Subcutaneous abdominal adipose tissue (tissue), 5 donors: ENCODE measurements at regions not wholly inside any gene's neighbourhood (a gene's known extent, or its start where the extent isn't known, plus 50 kb on each side); places are given as distances from the start of the nearest gene placed in this dataset.
"Not testable (repeated sequence)": the region's sequence is repeated elsewhere in the genome, so short reads cannot be mapped to it uniquely, and the experiment has no call there.

Source experiments
- H3K27ac ChIP-seq: one replicate; pipeline ENCODE4 v1.7.0; 2013; ENCODE audit warnings: low read depth, mild to moderate bottlenecking, inconsistent platforms, low read length, moderate library complexity
- H3K27me3 ChIP-seq, 5 donors: one replicate each; pipeline ENCODE4 v1.7.0; 2013; ENCODE audit warnings: low read length in 5 of 5, inconsistent platforms in 1 of 5; ENCODE audit not compliant: control insufficient read depth in 5 of 5, insufficient read depth in 4 of 5
- H3K36me3 ChIP-seq, 5 donors: one replicate each; pipeline ENCODE4 v1.7.0; 2013; ENCODE audit warnings: low read length in 5 of 5; ENCODE audit not compliant: control insufficient read depth in 5 of 5, insufficient read depth in 5 of 5
- H3K4me1 ChIP-seq, 5 donors: one replicate each; pipeline ENCODE4 v1.7.0; 2013; ENCODE audit warnings: low read length in 5 of 5, mild to moderate bottlenecking in 3 of 5, moderate library complexity in 1 of 5; ENCODE audit not compliant: control insufficient read depth in 5 of 5, insufficient read depth in 5 of 5
- H3K4me3 ChIP-seq, 5 donors: one replicate each; pipeline ENCODE4 v1.7.0; 2013; ENCODE audit warnings: low read length in 5 of 5, low read depth in 1 of 5
- H3K9ac ChIP-seq, 5 donors: one replicate each; pipeline ENCODE4 v1.7.0; 2013; ENCODE audit warnings: low read length in 5 of 5, mild to moderate bottlenecking in 4 of 5, moderate library complexity in 3 of 5
- H3K9me3 ChIP-seq, 5 donors: one replicate each; pipeline ENCODE4 v1.7.0; 2013; ENCODE audit warnings: low read length in 5 of 5; ENCODE audit not compliant: control insufficient read depth in 5 of 5
- donor health status: healthy.
- donor health status: healthy.
- donor health status: healthy.
- donor health status: healthy.
- donor health status: healthy.

- H3K36me3 ChIP-seq, H3K9me3 ChIP-seq, H3K27ac ChIP-seq, H3K4me1 ChIP-seq, H3K27me3 ChIP-seq, H3K4me3 ChIP-seq, H3K9ac ChIP-seq: not testable (repeated sequence)
These were observed 52.7 kb upstream of the SRRM3 start for GRCh38 chr7:76148947-76149346.

- peak overlapping the region in 1 of 5 donors; percentile 7 for H3K4me3 ChIP-seq
- no peak overlapping the region for H3K9ac ChIP-seq
- H3K27me3 ChIP-seq: peaks cover 0 to 7% (median 3%) of the 10 kb centered on the region in 5 donors
- no peaks in the 10 kb centered on the region for H3K9me3 ChIP-seq
- H3K36me3 ChIP-seq: no peaks in the 10 kb centered on the region
- peaks cover 0 to 7% (median 0%) of the 10 kb centered on the region in 5 donors for H3K4me1 ChIP-seq
- H3K27ac ChIP-seq: no peak overlapping the region
These were observed 51.6 kb upstream of the SRRM3 start for GRCh38 chr7:76149847-76150691.
